Right atrium auricular region (tissue), 2 donors: ENCODE measurements at regions not wholly inside any gene's neighbourhood (a gene's known extent, or its start where the extent isn't known, plus 50 kb on each side); places are given as distances from the start of the nearest gene placed in this dataset.

ENCODE experiments used
- DNase-seq: peaks from one replicate; pipeline ENCODE4 v3.0.0-alpha.2; 2019; ENCODE audit warnings: low spot score
- H3K27ac ChIP-seq, 2 donors: fragments of 200-600 bp; sonication (generic); 1 replicate in 1 of 2; 2 replicates in 1 of 2; pipeline ENCODE4 v1.5.1; 2016 to 2019
- H3K27me3 ChIP-seq, 2 donors: fragments of 200-600 bp; sonication (generic); one replicate each; pipeline versions ENCODE4 v1.5.1 to v1.6.0; 2017 to 2019
- H3K36me3 ChIP-seq: fragments of 200-600 bp; sonication (generic); one replicate; pipeline ENCODE4 v1.5.1; 2016
- H3K4me1 ChIP-seq, 2 donors: fragments of 200-600 bp; sonication (generic); one replicate each; pipeline versions ENCODE4 v1.5.1 to v1.6.0; 2017 to 2019
- H3K4me3 ChIP-seq, 2 donors: fragments of 200-600 bp; sonication (generic); 1 replicate in 1 of 2; 2 replicates in 1 of 2; pipeline ENCODE4 v1.5.1; 2017 to 2019; ENCODE audit warnings: mild to moderate bottlenecking in 1 of 2, moderate library complexity in 1 of 2
- H3K9me3 ChIP-seq, 2 donors: fragments of 200-600 bp; sonication (generic); one replicate each; pipeline ENCODE4 v1.5.1; 2019
- CTCF ChIP-seq, 2 donors: fragments of 200-600 bp; sonication (generic); IDR thresholded peaks; one replicate each; pipeline ENCODE4 v1.5.1; 2019; ENCODE audit warnings: antibody characterized with exemption in 2 of 2

- Histone ChIP-seq H3K27ac (no peak overlapping the region), H3K27me3 (no peaks in the 10 kb centered on the region), H3K4me1 (no peaks in the 10 kb centered on the region), H3K36me3 (no peaks in the 10 kb centered on the region), H3K4me3 (no peak overlapping the region), H3K9me3 (no peaks in the 10 kb centered on the region)
- no peak for TF ChIP-seq CTCF (IDR thresholded peaks at IDR 0.05)
- DNase-seq, result no peak
Observed at GRCh38 chr9:31103836-31104235, 1280.6 kb upstream of the ACO1 start.

- H3K4me1 ChIP-seq, result no peaks in the 10 kb centered on the region
- H3K27me3 ChIP-seq, result no peaks in the 10 kb centered on the region
- DNase-seq, result no peak
- H3K4me3 ChIP-seq, result no peak overlapping the region
- no peaks in the 10 kb centered on the region for H3K36me3 ChIP-seq
- H3K27ac ChIP-seq, result no peak overlapping the region
- H3K9me3 ChIP-seq, result no peaks in the 10 kb centered on the region
- TF ChIP-seq CTCF (IDR thresholded peaks at IDR 0.05), result no peak
Observed at GRCh38 chr9:31104249-31104648, 1280.2 kb upstream of the ACO1 start.

- no peak overlapping the region for H3K4me3 ChIP-seq
- no peak for TF ChIP-seq CTCF (IDR thresholded peaks at IDR 0.05)
Observed at GRCh38 chr9:31112491-31112890, 1272.0 kb upstream of the ACO1 start.

GRCh38 chr9:31114346-31114745 lies 1270.1 kb upstream of the ACO1 start:
- no peak for DNase-seq
- TF ChIP-seq CTCF (IDR thresholded peaks at IDR 0.05), result no peak
- H3K4me1 ChIP-seq, result no peaks in the 10 kb centered on the region

More at GRCh38 chr9:31112491-31112890, 1272.0 kb upstream of the ACO1 start:
- H3K4me1 ChIP-seq, result no peaks in the 10 kb centered on the region
- H3K36me3 ChIP-seq, result no peaks in the 10 kb centered on the region
- no peaks in the 10 kb centered on the region for H3K9me3 ChIP-seq
- no peak overlapping the region for H3K27ac ChIP-seq
- no peaks in the 10 kb centered on the region for H3K27me3 ChIP-seq
- no peak for DNase-seq

GRCh38 chr9:31119890-31120454 lies 1264.5 kb upstream of the ACO1 start:
- no peaks in the 10 kb centered on the region for H3K36me3 ChIP-seq
- H3K27ac ChIP-seq, result no peak overlapping the region
- TF ChIP-seq CTCF (IDR thresholded peaks at IDR 0.05), result peak in 1 of 2 donors; percentile 70
- H3K4me3 ChIP-seq, result no peak overlapping the region
- no peaks in the 10 kb centered on the region for H3K27me3 ChIP-seq
- no peaks in the 10 kb centered on the region for H3K4me1 ChIP-seq
- H3K9me3 ChIP-seq, result no peaks in the 10 kb centered on the region
- no peak for DNase-seq

More at GRCh38 chr9:31114346-31114745, 1270.1 kb upstream of the ACO1 start:
- no peaks in the 10 kb centered on the region for H3K36me3 ChIP-seq
- H3K27me3 ChIP-seq, result no peaks in the 10 kb centered on the region
- H3K27ac ChIP-seq, result no peak overlapping the region
- H3K4me3 ChIP-seq, result no peak overlapping the region
- no peaks in the 10 kb centered on the region for H3K9me3 ChIP-seq

- no peak for TF ChIP-seq CTCF (IDR thresholded peaks at IDR 0.05)
- Histone ChIP-seq H3K27me3 (no peaks in the 10 kb centered on the region), H3K27ac (no peak overlapping the region), H3K4me3 (no peak overlapping the region), H3K4me1 (no peaks in the 10 kb centered on the region), H3K9me3 (no peaks in the 10 kb centered on the region), H3K36me3 (no peaks in the 10 kb centered on the region)
- no peak for DNase-seq
Observed at GRCh38 chr9:31124389-31124788, 1260.1 kb upstream of the ACO1 start.
